HFFc6 (cell line): ENCODE measurements at regions not wholly inside any gene's neighbourhood (a gene's known extent, or its start where the extent isn't known, plus 50 kb on each side); places are given as distances from the start of the nearest gene placed in this dataset.

ENCODE experiments used
- DNase-seq: peaks from one replicate; pipeline ENCODE4 v3.0.0-alpha.2; 2018
- H3K27ac Mint-ChIP-seq: 2 replicates; pipeline ENCODE4 v1.8.0; 2020; ENCODE audit warnings: mild to moderate bottlenecking, mixed read lengths
- H3K27me3 Mint-ChIP-seq: 2 replicates; pipeline ENCODE4 v1.8.0; 2021; ENCODE audit warnings: mild to moderate bottlenecking, moderate library complexity, mixed read lengths; ENCODE audit not compliant: insufficient read depth
- H3K36me3 Mint-ChIP-seq: 2 replicates; pipeline ENCODE4 v1.8.0; 2021; ENCODE audit warnings: low read depth, mixed read lengths
- H3K4me1 Mint-ChIP-seq: 2 replicates; pipeline ENCODE4 v1.8.0; 2020; ENCODE audit warnings: low read depth, mixed read lengths
- H3K4me3 Mint-ChIP-seq: 2 replicates; pipeline ENCODE4 v1.8.0; 2020; ENCODE audit warnings: mild to moderate bottlenecking, moderate library complexity, mixed read lengths
- H3K9me3 Mint-ChIP-seq: 2 replicates; pipeline ENCODE4 v1.8.0; 2020; ENCODE audit warnings: mild to moderate bottlenecking, mixed read lengths
- CTCF ChIP-seq: fragments of 200-600 bp; sonication (generic); IDR thresholded peaks from 2 replicates; pipeline ENCODE4 v1.5.0; 2021; ENCODE audit warnings: antibody characterized with exemption, mild to moderate bottlenecking

GRCh38 chr7:124459101-124460055 lies 306.2 kb downstream of the GPR37 start:
- no peak for TF ChIP-seq CTCF
- H3K9me3 Mint-ChIP-seq, result peaks cover 23% of the 10 kb centered on the region
- no peak for DNase-seq
- no peaks in the 10 kb centered on the region for H3K36me3 Mint-ChIP-seq
- no peak overlapping the region for H3K27ac Mint-ChIP-seq
- H3K4me3 Mint-ChIP-seq, result no peak overlapping the region
- H3K27me3 Mint-ChIP-seq, result no peaks in the 10 kb centered on the region
- H3K4me1 Mint-ChIP-seq, result no peaks in the 10 kb centered on the region

GRCh38 chr7:124457841-124458240 lies 307.8 kb downstream of the GPR37 start:
- Mint-ChIP-seq H3K27me3 (no peaks in the 10 kb centered on the region), H3K27ac (no peak overlapping the region), H3K4me1 (no peaks in the 10 kb centered on the region), H3K9me3 (peaks cover 29% of the 10 kb centered on the region), H3K4me3 (no peak overlapping the region), H3K36me3 (no peaks in the 10 kb centered on the region)
- no peak for DNase-seq
- no peak for TF ChIP-seq CTCF

- Mint-ChIP-seq H3K36me3 (no peaks in the 10 kb centered on the region), H3K27ac (no peak overlapping the region), H3K9me3 (peaks cover 29% of the 10 kb centered on the region), H3K27me3 (no peaks in the 10 kb centered on the region), H3K4me3 (no peak overlapping the region), H3K4me1 (no peaks in the 10 kb centered on the region)
- no peak for DNase-seq
- no peak for TF ChIP-seq CTCF
Observed at GRCh38 chr7:124456286-124456685, 309.3 kb downstream of the GPR37 start.

- Mint-ChIP-seq H3K27me3 (no peaks in the 10 kb centered on the region), H3K4me3 (no peak overlapping the region), H3K27ac (no peak overlapping the region), H3K36me3 (no peaks in the 10 kb centered on the region), H3K4me1 (no peaks in the 10 kb centered on the region), H3K9me3 (peaks cover 27% of the 10 kb centered on the region)
- no peak for TF ChIP-seq CTCF
- no peak for DNase-seq
Observed at GRCh38 chr7:124452186-124452585, 313.4 kb downstream of the GPR37 start.

GRCh38 chr7:124449896-124450295 lies 315.7 kb downstream of the GPR37 start:
- H3K9me3 Mint-ChIP-seq, result peaks cover 12% of the 10 kb centered on the region
- no peak overlapping the region for H3K27ac Mint-ChIP-seq
- H3K4me3 Mint-ChIP-seq, result no peak overlapping the region
- no peak for TF ChIP-seq CTCF
- H3K4me1 Mint-ChIP-seq, result no peaks in the 10 kb centered on the region
- H3K27me3 Mint-ChIP-seq, result no peaks in the 10 kb centered on the region
- DNase-seq, result no peak
- H3K36me3 Mint-ChIP-seq, result no peaks in the 10 kb centered on the region
